Naive B cell (primary cell): ENCODE measurements at regions not wholly inside any gene's neighbourhood (a gene's known extent, or its start where the extent isn't known, plus 50 kb on each side); places are given as distances from the start of the nearest gene placed in this dataset.
A peak's percentile ranks its signal among the peaks of the same experiment; 100 is the strongest.

Experiments used
- ATAC-seq, 2 donors: fragments of 150-1000 bp; cut with Tn5 transposase; 2 replicates each; pipeline ENCODE4 v1.10.0; 2021; ENCODE audit warnings: low read depth in 2 of 2, mild to moderate bottlenecking in 2 of 2, moderate library complexity in 2 of 2
- DNase-seq: peaks from one replicate; pipeline ENCODE4 v3.0.0; 2022
- H3K27ac Mint-ChIP-seq, 6 donors: one replicate each; pipeline ENCODE4 v1.8.0; 2020 to 2022; ENCODE audit warnings: mild to moderate bottlenecking in 6 of 6, mixed read lengths in 6 of 6, moderate library complexity in 5 of 6, inconsistent platforms in 2 of 6
- H3K27me3 Mint-ChIP-seq, 3 donors: one replicate each; pipeline ENCODE4 v1.8.0; 2021 to 2022; ENCODE audit warnings: mixed read lengths in 3 of 3, mild to moderate bottlenecking in 1 of 3
- H3K36me3 Mint-ChIP-seq, 2 donors: one replicate each; pipeline ENCODE4 v1.8.0; 2020 to 2022; ENCODE audit warnings: mixed read lengths in 2 of 2, inconsistent platforms in 1 of 2, mild to moderate bottlenecking in 1 of 2
- H3K4me1 Mint-ChIP-seq, 3 donors: one replicate each; pipeline ENCODE4 v1.8.0; 2020 to 2022; ENCODE audit warnings: mixed read lengths in 3 of 3, inconsistent platforms in 1 of 3, mild to moderate bottlenecking in 1 of 3, moderate library complexity in 1 of 3
- H3K4me3 Mint-ChIP-seq, 8 donors: one replicate each; pipeline ENCODE4 v1.8.0; 2020 to 2022; ENCODE audit warnings: mild to moderate bottlenecking in 8 of 8, mixed read lengths in 8 of 8, moderate library complexity in 8 of 8, inconsistent platforms in 2 of 8
- H3K9me3 Mint-ChIP-seq, 7 donors: one replicate each; pipeline ENCODE4 v1.8.0; 2020 to 2022; ENCODE audit warnings: mixed read lengths in 7 of 7, mild to moderate bottlenecking in 5 of 7, inconsistent platforms in 2 of 7, moderate library complexity in 1 of 7

GRCh38 chr5:89047571-89047970 is 164.6 kb upstream of the MEF2C start:
- H3K4me3 Mint-ChIP-seq, result no peak overlapping the region
- H3K4me1 Mint-ChIP-seq, result peaks cover 8 to 16% (median 14%) of the 10 kb centered on the region in 3 donors
- ATAC-seq (no peak), DNase-seq (no peak)
- H3K9me3 Mint-ChIP-seq, result peaks cover 6 to 28% (median 17%) of the 10 kb centered on the region in 7 donors
- H3K36me3 Mint-ChIP-seq, result peaks cover 14 to 21% of the 10 kb centered on the region in 2 donors
- peak overlapping the region in 1 of 6 donors; percentile 75 for H3K27ac Mint-ChIP-seq
- H3K27me3 Mint-ChIP-seq, result no peaks in the 10 kb centered on the region

DNA sequence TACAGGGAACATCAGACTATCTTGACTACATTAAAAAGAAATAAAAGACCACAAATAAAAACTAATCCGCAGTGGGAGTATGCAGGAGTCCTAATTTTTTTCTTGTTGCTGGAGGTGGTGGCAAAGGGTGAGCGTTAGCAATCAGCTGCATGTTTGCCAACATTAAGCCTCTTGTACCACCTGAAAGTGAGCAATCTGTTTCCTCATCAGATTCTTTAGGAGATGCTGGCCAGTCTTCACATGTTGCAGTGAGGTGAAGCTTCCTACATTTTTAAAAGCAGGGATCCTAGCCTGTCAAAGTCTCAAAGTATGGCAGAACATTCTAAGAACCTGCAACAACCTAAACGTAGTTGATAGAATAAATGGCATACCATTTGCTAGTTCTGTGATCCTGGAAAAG is 162.2 kb upstream of the MEF2C start:
- H3K27ac Mint-ChIP-seq, result peak overlapping the region in 2 of 6 donors; percentile 12 to 44
- H3K4me3 Mint-ChIP-seq, result no peak overlapping the region
- ATAC-seq, result no peak
- H3K27me3 Mint-ChIP-seq, result no peaks in the 10 kb centered on the region
- no peak for DNase-seq
- H3K9me3 Mint-ChIP-seq, result peaks cover under 1 to 15% (median 5%) of the 10 kb centered on the region in 7 donors
- peaks cover 26 to 37% (median 35%) of the 10 kb centered on the region in 3 donors for H3K4me1 Mint-ChIP-seq
- H3K36me3 Mint-ChIP-seq, result peaks cover 2 to 9% of the 10 kb centered on the region in 2 donors

DNA sequence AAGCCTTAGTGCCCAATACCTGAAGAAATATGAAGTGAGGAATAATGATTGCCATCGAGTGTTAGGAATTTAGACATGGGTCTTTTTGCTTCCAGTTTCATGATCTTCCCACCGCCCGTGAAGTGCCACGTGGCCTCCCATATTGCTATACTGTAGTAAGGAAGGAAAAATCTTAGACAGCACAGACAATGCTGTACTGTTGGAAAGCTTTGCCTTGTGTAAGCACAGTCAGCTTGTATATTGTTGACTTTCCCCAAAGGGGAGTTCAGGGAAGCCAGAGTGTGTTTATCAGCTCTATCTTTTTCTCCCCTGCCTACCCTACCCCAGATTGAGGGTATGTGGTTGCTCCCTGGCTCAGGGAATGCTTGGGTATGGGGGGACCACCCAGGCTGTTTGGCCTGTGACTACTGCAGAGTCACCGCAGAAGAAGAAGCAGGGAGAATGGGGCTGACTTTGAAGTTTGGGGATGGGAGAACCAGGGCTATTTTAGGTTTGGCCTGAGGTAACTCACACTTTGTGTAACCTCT is 161.8 kb upstream of the MEF2C start:
- Mint-ChIP-seq H3K27me3 (no peaks in the 10 kb centered on the region), H3K9me3 (peaks cover 0 to 10% (median 2%) of the 10 kb centered on the region in 7 donors), H3K4me1 (peaks cover 26 to 37% (median 35%) of the 10 kb centered on the region in 3 donors), H3K4me3 (no peak overlapping the region), H3K27ac (peak overlapping the region in 2 of 6 donors; percentile 12 to 44), H3K36me3 (peaks cover 0 to 7% of the 10 kb centered on the region in 2 donors)
- no peak for DNase-seq
- ATAC-seq, result no peak

- peak in 1 of 2 donors; percentile 57 for ATAC-seq
- peak overlapping the region in 1 of 8 donors; percentile 37 for H3K4me3 Mint-ChIP-seq
- no peaks in the 10 kb centered on the region for H3K27me3 Mint-ChIP-seq
- peaks cover 0 to 2% (median 0%) of the 10 kb centered on the region in 7 donors for H3K9me3 Mint-ChIP-seq
- peaks cover 5% of the 10 kb centered on the region in 2 donors for H3K36me3 Mint-ChIP-seq
- no peak for DNase-seq
- H3K27ac Mint-ChIP-seq, result peak overlapping the region in 2 of 6 donors; percentile 16 to 39
- H3K4me1 Mint-ChIP-seq, result peaks cover 26 to 37% (median 35%) of the 10 kb centered on the region in 3 donors
These were observed 160.7 kb upstream of the MEF2C start for GRCh38 chr5:89043676-89044075.

DNA sequence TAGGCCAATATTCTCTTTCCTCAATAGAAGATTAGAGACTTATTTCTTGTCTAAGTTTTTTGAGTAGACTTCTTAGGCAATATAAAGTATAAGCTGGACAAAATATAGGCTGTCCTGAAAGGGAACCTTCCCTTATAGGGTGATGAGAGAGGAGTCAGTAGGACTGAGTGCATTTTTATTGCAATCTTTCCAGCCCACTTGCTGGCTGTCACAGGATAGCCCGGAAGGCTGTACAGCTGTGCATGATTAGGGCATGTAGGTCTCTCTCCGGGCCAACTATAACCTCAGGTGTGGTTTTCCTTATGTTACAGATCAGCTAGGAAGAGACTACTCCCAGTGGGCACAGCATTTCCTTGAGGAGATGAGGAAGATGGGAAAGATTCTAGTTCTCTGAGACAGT is 159.8 kb upstream of the MEF2C start:
- DNase-seq (no peak), ATAC-seq (no peak)
- Mint-ChIP-seq H3K9me3 (peaks cover 0 to 5% (median 0%) of the 10 kb centered on the region in 7 donors), H3K4me3 (no peak overlapping the region), H3K27me3 (no peaks in the 10 kb centered on the region), H3K27ac (peak overlapping the region in 3 of 6 donors; percentile 26 to 70 (median 48)), H3K4me1 (peaks cover 26 to 37% (median 35%) of the 10 kb centered on the region in 3 donors), H3K36me3 (peaks cover 9 to 13% of the 10 kb centered on the region in 2 donors)

GRCh38 chr5:89041976-89042375 is 159.0 kb upstream of the MEF2C start:
- Mint-ChIP-seq H3K36me3 (peaks cover 9 to 13% of the 10 kb centered on the region in 2 donors), H3K4me3 (no peak overlapping the region)

DNA sequence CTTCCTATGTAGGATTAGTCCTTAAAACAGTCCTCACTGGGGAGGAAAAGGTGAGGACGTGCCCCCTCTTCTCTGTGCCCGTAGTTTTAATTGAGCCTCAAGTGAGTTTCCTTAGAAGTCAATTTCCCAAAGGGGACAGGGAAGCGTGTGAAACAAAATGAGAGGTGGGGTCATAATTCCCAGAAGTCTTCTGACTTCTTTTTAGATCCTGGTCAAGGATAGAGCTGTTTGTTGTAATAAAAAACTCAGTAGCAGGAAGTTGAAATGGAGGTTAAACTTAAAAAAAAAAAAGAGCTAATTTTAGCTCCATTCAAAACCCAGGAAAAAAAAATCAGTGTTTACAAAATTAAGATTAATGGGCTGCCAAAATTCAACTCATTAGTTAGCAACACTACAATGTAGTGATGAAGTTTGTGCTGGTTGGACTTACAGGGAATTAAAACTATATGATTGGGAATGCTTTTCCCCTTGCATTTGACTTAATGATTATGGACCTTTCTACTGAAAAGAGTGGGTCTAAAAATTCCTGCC is 158.3 kb upstream of the MEF2C start:
- H3K4me3 Mint-ChIP-seq, result peak overlapping the region in 2 of 8 donors; percentile 29 to 37
- ATAC-seq (no peak), DNase-seq (no peak)
- H3K4me1 Mint-ChIP-seq, result peaks cover 26 to 37% (median 35%) of the 10 kb centered on the region in 3 donors
- peaks cover 0 to 5% (median 0%) of the 10 kb centered on the region in 7 donors for H3K9me3 Mint-ChIP-seq
- peaks cover 9 to 13% of the 10 kb centered on the region in 2 donors for H3K36me3 Mint-ChIP-seq
- H3K27ac Mint-ChIP-seq, result peak overlapping the region in 4 of 6 donors; percentile 3 to 89 (median 59)
- H3K27me3 Mint-ChIP-seq, result no peaks in the 10 kb centered on the region

More at GRCh38 chr5:89041976-89042375, 159.0 kb upstream of the MEF2C start:
- peaks cover 26 to 37% (median 35%) of the 10 kb centered on the region in 3 donors for H3K4me1 Mint-ChIP-seq
- ATAC-seq (no peak), DNase-seq (no peak)
- peak overlapping the region in 3 of 6 donors; percentile 3 to 89 (median 55) for H3K27ac Mint-ChIP-seq
- H3K9me3 Mint-ChIP-seq, result peaks cover 0 to 5% (median 0%) of the 10 kb centered on the region in 7 donors
- H3K27me3 Mint-ChIP-seq, result no peaks in the 10 kb centered on the region

- Mint-ChIP-seq H3K36me3 (peaks cover 9 to 13% of the 10 kb centered on the region in 2 donors), H3K27ac (no peak overlapping the region), H3K27me3 (no peaks in the 10 kb centered on the region), H3K4me3 (no peak overlapping the region), H3K4me1 (peaks cover 15 to 19% (median 16%) of the 10 kb centered on the region in 3 donors), H3K9me3 (peaks cover 0 to 5% (median 0%) of the 10 kb centered on the region in 7 donors)
- ATAC-seq (no peak), DNase-seq (no peak)
These were observed 153.9 kb upstream of the MEF2C start for GRCh38 chr5:89036704-89037489.

DNA sequence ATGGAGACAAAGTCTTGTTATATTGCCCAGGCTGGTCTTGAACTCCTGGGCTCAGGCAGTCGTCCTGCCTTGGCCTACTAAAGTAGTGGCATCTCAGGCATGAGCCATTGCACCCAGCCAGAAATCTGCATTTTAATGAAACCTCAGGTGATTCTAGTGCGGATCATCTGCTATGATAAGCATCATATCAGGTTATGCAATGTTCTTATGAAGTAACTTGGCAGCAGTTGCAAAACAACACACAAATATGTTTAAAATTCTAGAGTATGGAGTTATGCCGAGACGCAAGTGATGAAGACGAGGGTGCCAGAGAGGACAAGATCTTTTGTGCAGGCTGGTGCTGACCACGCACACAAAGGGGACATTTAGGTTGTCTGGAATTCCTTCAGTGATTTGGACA is 153.2 kb upstream of the MEF2C start:
- H3K9me3 Mint-ChIP-seq, result peaks cover 0 to 5% (median 0%) of the 10 kb centered on the region in 7 donors
- H3K4me1 Mint-ChIP-seq, result peaks cover 7 to 12% (median 9%) of the 10 kb centered on the region in 3 donors
- no peak overlapping the region for H3K4me3 Mint-ChIP-seq
- DNase-seq, result no peak
- ATAC-seq, result no peak
- H3K27me3 Mint-ChIP-seq, result no peaks in the 10 kb centered on the region
- no peak overlapping the region for H3K27ac Mint-ChIP-seq
- peaks cover 9 to 13% of the 10 kb centered on the region in 2 donors for H3K36me3 Mint-ChIP-seq

DNA sequence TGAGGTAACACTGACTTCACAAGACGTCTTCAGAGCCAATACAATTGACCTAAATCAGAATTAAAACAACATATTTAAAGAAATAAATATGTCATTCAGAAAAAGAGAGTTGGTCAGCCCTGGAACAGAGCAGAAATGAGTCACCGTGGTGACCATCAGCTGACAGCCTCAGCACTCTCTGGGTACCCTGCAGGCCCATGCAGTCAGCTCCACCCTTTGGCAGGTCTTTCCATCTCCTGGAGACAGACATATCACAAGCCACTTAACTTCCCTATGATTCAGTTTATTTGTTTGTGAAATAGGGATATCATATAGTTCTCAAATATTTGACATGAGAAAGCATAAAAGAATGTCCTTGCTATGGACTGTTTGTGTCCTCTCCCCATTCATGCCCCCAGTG is 151.6 kb upstream of the MEF2C start:
- H3K36me3 Mint-ChIP-seq, result peaks cover 9 to 13% of the 10 kb centered on the region in 2 donors
- no peak overlapping the region for H3K27ac Mint-ChIP-seq
- H3K4me3 Mint-ChIP-seq, result no peak overlapping the region
- peaks cover 0 to 5% (median 0%) of the 10 kb centered on the region in 7 donors for H3K9me3 Mint-ChIP-seq
- peaks cover 0 to 8% (median 0%) of the 10 kb centered on the region in 3 donors for H3K4me1 Mint-ChIP-seq
- H3K27me3 Mint-ChIP-seq, result no peaks in the 10 kb centered on the region
- DNase-seq (no peak), ATAC-seq (no peak)

DNA sequence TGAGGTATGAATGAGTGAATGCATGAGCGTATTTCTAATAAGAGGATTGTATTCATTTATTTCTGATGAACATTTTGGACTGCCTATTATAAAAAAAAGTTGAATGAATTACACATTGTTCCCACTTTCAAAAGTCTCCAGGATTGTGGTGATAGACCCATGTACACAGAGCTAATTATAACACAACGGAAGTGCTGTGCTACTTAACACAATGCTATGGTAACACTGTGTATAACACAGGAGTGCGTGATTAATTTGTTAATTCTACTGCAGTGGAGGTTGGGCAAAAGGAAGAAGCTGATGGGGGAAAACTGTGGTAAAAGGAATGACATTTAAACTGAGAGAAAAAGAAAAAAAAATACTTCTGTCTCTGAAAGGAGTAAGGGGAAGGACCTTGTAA is 147.8 kb upstream of the MEF2C start:
- ATAC-seq, result no peak
- Mint-ChIP-seq H3K27ac (no peak overlapping the region), H3K9me3 (peaks cover 4 to 15% (median 6%) of the 10 kb centered on the region in 7 donors)

GRCh38 chr5:89028595-89029285 is 145.8 kb upstream of the MEF2C start:
- H3K27me3 Mint-ChIP-seq, result no peaks in the 10 kb centered on the region
- DNase-seq, result no peak
- no peak overlapping the region for H3K4me3 Mint-ChIP-seq
- H3K9me3 Mint-ChIP-seq, result peaks cover 4 to 20% (median 8%) of the 10 kb centered on the region in 7 donors
- H3K36me3 Mint-ChIP-seq, result peaks cover 8 to 20% of the 10 kb centered on the region in 2 donors
- peak overlapping the region in 1 of 6 donors; percentile 58 for H3K27ac Mint-ChIP-seq
- ATAC-seq, result no peak
- peaks cover 5 to 20% (median 5%) of the 10 kb centered on the region in 3 donors for H3K4me1 Mint-ChIP-seq

More for the DNA sequence above, 147.8 kb upstream of the MEF2C start:
- Mint-ChIP-seq H3K36me3 (peaks cover 8 to 18% of the 10 kb centered on the region in 2 donors), H3K4me1 (peaks cover 0 to 16% (median 2%) of the 10 kb centered on the region in 3 donors), H3K27me3 (no peaks in the 10 kb centered on the region), H3K4me3 (no peak overlapping the region)
- no peak for DNase-seq

GRCh38 chr5:89024045-89024444 is 141.1 kb upstream of the MEF2C start:
- Mint-ChIP-seq H3K4me3 (no peak overlapping the region), H3K36me3 (peaks cover 11 to 20% of the 10 kb centered on the region in 2 donors), H3K9me3 (peaks cover 4 to 20% (median 8%) of the 10 kb centered on the region in 7 donors), H3K4me1 (peaks cover 6 to 12% (median 6%) of the 10 kb centered on the region in 3 donors), H3K27me3 (no peaks in the 10 kb centered on the region), H3K27ac (peak overlapping the region in 1 of 6 donors; percentile 3)
- no peak for ATAC-seq
- no peak for DNase-seq
